Transverse colon (tissue), 4 donors: ENCODE measurements at regions not wholly inside any gene's neighbourhood (a gene's known extent, or its start where the extent isn't known, plus 50 kb on each side); places are given as distances from the start of the nearest gene placed in this dataset.

Source experiments
- DNase-seq: peaks from one replicate; pipeline ENCODE4 v3.0.0-alpha.2; 2019
- H3K27ac ChIP-seq, 4 donors: fragments of 200-600 bp; sonication (generic); 2 replicates each; pipeline ENCODE4 v1.5.1; 2016 to 2018; ENCODE audit warnings: inconsistent platforms in 4 of 4
- H3K27me3 ChIP-seq: fragments of 200-600 bp; sonication (generic); 2 replicates; pipeline ENCODE4 v1.5.1; 2017; ENCODE audit warnings: inconsistent platforms
- H3K36me3 ChIP-seq, 4 donors: fragments of 200-600 bp; sonication (generic); 2 replicates each; pipeline ENCODE4 v1.5.1; 2017 to 2019; ENCODE audit warnings: inconsistent platforms in 4 of 4
- H3K4me1 ChIP-seq, 4 donors: fragments of 200-600 bp; sonication (generic); 2 replicates each; pipeline ENCODE4 v1.5.1; 2017 to 2020; ENCODE audit warnings: inconsistent platforms in 4 of 4
- H3K4me3 ChIP-seq, 4 donors: fragments of 200-600 bp; sonication (generic); 1 replicate in 1 of 4; 2 replicates in 3 of 4; pipeline versions ENCODE4 v1.5.1 to v1.6.1; 2017 to 2019; ENCODE audit warnings: inconsistent platforms in 4 of 4
- H3K9me3 ChIP-seq, 2 donors: fragments of 200-600 bp; sonication (generic); 2 replicates each; pipeline ENCODE4 v1.5.1; 2017 to 2019; ENCODE audit warnings: inconsistent platforms in 2 of 2
- EP300 ChIP-seq: sonication (generic); formaldehyde crosslinking; IDR thresholded peaks from one replicate; pipeline ENCODE4 v1.6.1; 2017; ENCODE audit warnings: antibody characterized with exemption, low read depth
- POLR2A ChIP-seq: fragments of 450-650 bp; IDR thresholded peaks from one replicate; pipeline ENCODE4 v1.6.1; 2016; ENCODE audit warnings: antibody characterized with exemption, mild to moderate bottlenecking, moderate library complexity
- POLR2AphosphoS5 ChIP-seq, 3 donors: sonication (generic); formaldehyde crosslinking; IDR thresholded peaks; one replicate each; pipeline ENCODE4 v1.6.1; 2016; ENCODE audit warnings: antibody characterized with exemption in 3 of 3
- WGBS, 2 donors: methylation state at CpG; one replicate each; pipeline ENCODE4 v1.1.5; 2018; ENCODE audit warnings: low coverage in 1 of 2; 5-methylcytosine and 5-hydroxymethylcytosine counted together
- in situ Hi-C, 4 donors: fragments of 200-750 bp; cut with MboI; loops; one replicate each; pipeline versions ENCODE4 v1.15.0 to v1.15.1; 2017; ENCODE audit warnings: low sequenced_read_pairs in 3 of 4, low pct_ligation_motif_present in 1 of 4, low pct_unique_long_range_greater_than_20kb in 1 of 4
- intact Hi-C: fragments of 100-400 bp; cut with DNase I; formaldehyde crosslinking; loops from one replicate; pipeline ENCODE4 v1.15.1; 2023; ENCODE audit warnings: low total_unique reads
- TF ChIP-seq, protein P1 (sequence below), 5 experiments: fragments of 200-600 bp in 3 of 5; fragments of 450-650 bp in 2 of 5; sonication (generic) in 3 of 5; IDR thresholded peaks; 1 replicate in 2 of 5; 2 replicates in 3 of 5; pipeline ENCODE4 v1.5.1; 2016 to 2017; ENCODE audit warnings: antibody characterized with exemption in 5 of 5, inconsistent platforms in 3 of 5, mild to moderate bottlenecking in 2 of 5, moderate library complexity in 1 of 5

- no peak for DNase-seq
- no peaks in the 10 kb centered on the region for H3K27me3 ChIP-seq
- H3K27ac ChIP-seq: no peak overlapping the region
- TF ChIP-seq EP300 (no peak), POLR2A (no peak), POLR2AphosphoS5 (IDR thresholded peaks at IDR 0.05) (no peak)
- TF ChIP-seq, protein P1, sequence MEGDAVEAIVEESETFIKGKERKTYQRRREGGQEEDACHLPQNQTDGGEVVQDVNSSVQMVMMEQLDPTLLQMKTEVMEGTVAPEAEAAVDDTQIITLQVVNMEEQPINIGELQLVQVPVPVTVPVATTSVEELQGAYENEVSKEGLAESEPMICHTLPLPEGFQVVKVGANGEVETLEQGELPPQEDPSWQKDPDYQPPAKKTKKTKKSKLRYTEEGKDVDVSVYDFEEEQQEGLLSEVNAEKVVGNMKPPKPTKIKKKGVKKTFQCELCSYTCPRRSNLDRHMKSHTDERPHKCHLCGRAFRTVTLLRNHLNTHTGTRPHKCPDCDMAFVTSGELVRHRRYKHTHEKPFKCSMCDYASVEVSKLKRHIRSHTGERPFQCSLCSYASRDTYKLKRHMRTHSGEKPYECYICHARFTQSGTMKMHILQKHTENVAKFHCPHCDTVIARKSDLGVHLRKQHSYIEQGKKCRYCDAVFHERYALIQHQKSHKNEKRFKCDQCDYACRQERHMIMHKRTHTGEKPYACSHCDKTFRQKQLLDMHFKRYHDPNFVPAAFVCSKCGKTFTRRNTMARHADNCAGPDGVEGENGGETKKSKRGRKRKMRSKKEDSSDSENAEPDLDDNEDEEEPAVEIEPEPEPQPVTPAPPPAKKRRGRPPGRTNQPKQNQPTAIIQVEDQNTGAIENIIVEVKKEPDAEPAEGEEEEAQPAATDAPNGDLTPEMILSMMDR (IDR thresholded peaks at IDR 0.05): no peak
- no peaks in the 10 kb centered on the region for H3K9me3 ChIP-seq
- intact Hi-C loops: no loop called here
- no peaks in the 10 kb centered on the region for H3K4me1 ChIP-seq
- H3K4me3 ChIP-seq: no peak overlapping the region
- H3K36me3 ChIP-seq: no peaks in the 10 kb centered on the region
- 86% methylated on average over 4 of the region's 4 CpGs; no CpG with 5 or more reads in 1 of the 2 donors for WGBS, 2 donors
- in situ Hi-C loops: loop anchor here in 3 of 4 donors (10.0 to 25.0 kb wide), 4 partner anchors 339 to 636 kb away; no protein-coding TSS in a partner anchor
Observed at GRCh38 chr6:110048221-110048875, 70.2 kb downstream of the GPR6 start.

GRCh38 chr6:110049696-110050439, 71.8 kb downstream of the GPR6 start:
- H3K4me3 ChIP-seq: no peak overlapping the region
- DNase-seq: no peak
- 72 to 84% methylated on average over 6 to 11 of the region's 11 CpGs for WGBS, 2 donors
- in situ Hi-C loops: loop anchor here (10.0 to 25.0 kb wide), 5 partner anchors 337 to 638 kb away; no protein-coding TSS in a partner anchor
- H3K9me3 ChIP-seq: no peaks in the 10 kb centered on the region
- no peaks in the 10 kb centered on the region for H3K36me3 ChIP-seq
- H3K27me3 ChIP-seq: no peaks in the 10 kb centered on the region
- H3K27ac ChIP-seq: no peak overlapping the region
- H3K4me1 ChIP-seq: no peaks in the 10 kb centered on the region
- intact Hi-C loops: no loop called here
- no peak for TF ChIP-seq POLR2AphosphoS5 (IDR thresholded peaks at IDR 0.05)
- TF ChIP-seq, protein P1 (IDR thresholded peaks at IDR 0.05): no peak
- TF ChIP-seq POLR2A: no peak
- TF ChIP-seq EP300: no peak
